ENCODE measurements at regions not wholly inside any gene's neighbourhood (a gene's known extent, or its start where the extent isn't known, plus 50 kb on each side); places are given as distances from the start of the nearest gene placed in this dataset.

DNA sequence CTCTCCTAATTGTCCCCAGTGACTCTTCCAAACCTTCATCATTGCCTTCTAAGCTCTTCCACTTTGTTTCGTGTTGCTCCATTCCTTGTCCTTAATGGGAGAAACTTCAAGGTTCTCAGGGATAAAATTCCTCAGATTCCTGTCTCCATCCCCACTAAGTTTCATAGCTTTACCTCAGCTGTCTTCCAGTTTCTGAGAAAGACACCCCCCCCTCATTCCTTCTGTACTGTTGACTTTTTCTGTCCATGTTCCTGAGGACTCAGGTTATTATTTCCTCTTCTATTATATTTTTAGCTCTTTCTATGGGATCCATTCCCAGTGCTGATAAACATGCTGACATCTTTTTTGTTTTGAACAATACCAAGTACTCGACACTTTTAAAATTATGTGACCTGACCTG is 215.3 kb upstream of the PTGFR start:
- Histone ChIP-seq H3K4me2 (ENCODE audit: low read length) (no peak overlapping the region), H3K27ac (ENCODE audit: low read depth, low read length) (no peak overlapping the region), H3K36me3 (ENCODE audit: control insufficient read depth, low read length) (no peaks in the 10 kb centered on the region), H3K9me2 (replicated peaks; ENCODE audit: control insufficient read depth, low read length) (no peaks in the 10 kb centered on the region), H3K4me1 (ENCODE audit: control insufficient read depth, low read length) (no peaks in the 10 kb centered on the region), H3K27me3 (ENCODE audit: control insufficient read depth, low read length) (no peaks in the 10 kb centered on the region), H3K79me2 (ENCODE audit: control insufficient read depth, low read length) (no peaks in the 10 kb centered on the region), H3K9me3 (ENCODE audit: control insufficient read depth, insufficient read depth, low read length) (no peaks in the 10 kb centered on the region), H3K4me3 (ENCODE audit: low read length) (no peak overlapping the region), H3F3A (ENCODE audit: control insufficient read depth, insufficient read depth) (no peaks in the 10 kb centered on the region), H4K20me1 (ENCODE audit: control insufficient read depth, insufficient read depth, low read depth, low read length) (no peaks in the 10 kb centered on the region)
- TF ChIP-seq, protein P1, sequence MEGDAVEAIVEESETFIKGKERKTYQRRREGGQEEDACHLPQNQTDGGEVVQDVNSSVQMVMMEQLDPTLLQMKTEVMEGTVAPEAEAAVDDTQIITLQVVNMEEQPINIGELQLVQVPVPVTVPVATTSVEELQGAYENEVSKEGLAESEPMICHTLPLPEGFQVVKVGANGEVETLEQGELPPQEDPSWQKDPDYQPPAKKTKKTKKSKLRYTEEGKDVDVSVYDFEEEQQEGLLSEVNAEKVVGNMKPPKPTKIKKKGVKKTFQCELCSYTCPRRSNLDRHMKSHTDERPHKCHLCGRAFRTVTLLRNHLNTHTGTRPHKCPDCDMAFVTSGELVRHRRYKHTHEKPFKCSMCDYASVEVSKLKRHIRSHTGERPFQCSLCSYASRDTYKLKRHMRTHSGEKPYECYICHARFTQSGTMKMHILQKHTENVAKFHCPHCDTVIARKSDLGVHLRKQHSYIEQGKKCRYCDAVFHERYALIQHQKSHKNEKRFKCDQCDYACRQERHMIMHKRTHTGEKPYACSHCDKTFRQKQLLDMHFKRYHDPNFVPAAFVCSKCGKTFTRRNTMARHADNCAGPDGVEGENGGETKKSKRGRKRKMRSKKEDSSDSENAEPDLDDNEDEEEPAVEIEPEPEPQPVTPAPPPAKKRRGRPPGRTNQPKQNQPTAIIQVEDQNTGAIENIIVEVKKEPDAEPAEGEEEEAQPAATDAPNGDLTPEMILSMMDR (IDR thresholded peaks at IDR 0.05; ENCODE audit: low read depth, low read length, poor library complexity, severe bottlenecking), result no peak
- no peak for TF ChIP-seq EZH2phosphoT487 (IDR thresholded peaks at IDR 0.05; ENCODE audit: borderline replicate concordance, low read length)

DNA sequence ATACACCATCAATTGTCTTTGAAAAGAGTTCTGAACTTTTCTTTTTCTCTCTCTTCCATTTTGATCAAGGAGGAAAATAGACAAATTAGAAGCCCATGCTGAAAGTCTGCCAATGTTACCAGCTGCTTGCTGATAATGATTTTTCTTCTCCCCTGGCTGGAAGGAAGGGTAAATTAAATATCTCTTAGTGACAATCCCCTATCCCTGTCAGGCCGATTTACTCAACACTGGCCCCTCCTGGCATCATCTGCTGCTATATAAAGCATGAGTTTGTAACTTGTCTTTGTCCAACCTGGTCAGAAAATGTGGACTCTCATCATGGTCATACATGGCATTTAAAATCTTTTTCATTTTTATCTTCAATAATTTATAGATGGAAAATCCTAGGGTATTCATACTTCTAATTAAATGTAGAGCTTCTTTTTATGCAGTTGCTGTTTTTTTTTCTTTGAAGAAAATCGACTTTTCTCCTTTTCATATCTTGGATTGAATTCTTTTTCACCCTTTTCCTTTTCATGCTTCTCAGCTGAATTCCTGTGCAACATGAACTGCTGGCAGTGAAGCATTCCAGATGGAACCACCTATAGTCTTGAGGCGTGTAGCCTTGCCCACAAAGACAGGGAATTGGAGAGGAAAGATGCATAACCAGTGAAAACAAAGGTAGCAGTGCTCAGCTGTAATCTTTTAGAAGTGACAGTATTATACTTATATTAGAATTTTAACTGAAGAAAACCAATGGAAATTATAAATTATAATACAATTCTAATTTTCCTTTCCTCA is 214.7 kb upstream of the PTGFR start:
- H3K79me2 ChIP-seq (ENCODE audit: control insufficient read depth, low read length), result no peaks in the 10 kb centered on the region
- H3K9me3 ChIP-seq (ENCODE audit: control insufficient read depth, insufficient read depth, low read length), result no peaks in the 10 kb centered on the region
- no peak overlapping the region for H3K4me2 ChIP-seq (ENCODE audit: low read length)
- TF ChIP-seq, protein P1 (IDR thresholded peaks at IDR 0.05; ENCODE audit: low read depth, low read length, poor library complexity, severe bottlenecking), result no peak
- TF ChIP-seq EZH2phosphoT487 (IDR thresholded peaks at IDR 0.05; ENCODE audit: borderline replicate concordance, low read length), result no peak
- H3F3A ChIP-seq (ENCODE audit: control insufficient read depth, insufficient read depth), result no peaks in the 10 kb centered on the region
- no peaks in the 10 kb centered on the region for H3K27me3 ChIP-seq (ENCODE audit: control insufficient read depth, low read length)
- no peaks in the 10 kb centered on the region for H3K9me2 ChIP-seq (replicated peaks; ENCODE audit: control insufficient read depth, low read length)
- no peak overlapping the region for H3K27ac ChIP-seq (ENCODE audit: low read depth, low read length)
- H3K36me3 ChIP-seq (ENCODE audit: control insufficient read depth, low read length), result no peaks in the 10 kb centered on the region
- H3K4me3 ChIP-seq (ENCODE audit: low read length), result no peak overlapping the region
- no peaks in the 10 kb centered on the region for H3K4me1 ChIP-seq (ENCODE audit: control insufficient read depth, low read length)
- H4K20me1 ChIP-seq (ENCODE audit: control insufficient read depth, insufficient read depth, low read depth, low read length), result no peaks in the 10 kb centered on the region

DNA sequence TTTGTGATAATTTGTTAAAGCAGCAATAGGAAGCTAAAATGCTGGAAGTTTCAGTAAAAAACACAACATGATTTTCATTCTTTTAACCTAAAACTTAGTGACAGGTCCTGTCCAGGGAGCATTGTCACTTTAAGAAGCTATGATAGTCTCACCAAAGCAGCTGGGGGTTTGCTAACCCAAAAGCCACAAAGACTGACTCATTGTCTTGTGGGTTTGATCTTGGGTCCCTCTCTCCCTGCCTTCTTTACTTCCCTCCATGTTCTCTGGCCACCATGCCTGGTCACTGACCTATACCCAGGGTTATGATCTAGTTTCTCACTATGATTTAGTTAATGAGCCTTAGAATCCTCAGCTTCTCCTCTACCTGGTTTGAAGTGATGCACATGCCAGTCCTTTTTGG is 213.5 kb upstream of the PTGFR start:
- no peak overlapping the region for H3K4me3 ChIP-seq (ENCODE audit: low read length)
- H3F3A ChIP-seq (ENCODE audit: control insufficient read depth, insufficient read depth), result no peaks in the 10 kb centered on the region
- TF ChIP-seq EZH2phosphoT487 (IDR thresholded peaks at IDR 0.05; ENCODE audit: borderline replicate concordance, low read length), result no peak
- TF ChIP-seq, protein P1 (IDR thresholded peaks at IDR 0.05; ENCODE audit: low read depth, low read length, poor library complexity, severe bottlenecking), result no peak
- H3K79me2 ChIP-seq (ENCODE audit: control insufficient read depth, low read length), result no peaks in the 10 kb centered on the region
- H3K36me3 ChIP-seq (ENCODE audit: control insufficient read depth, low read length), result no peaks in the 10 kb centered on the region
- no peaks in the 10 kb centered on the region for H3K9me3 ChIP-seq (ENCODE audit: control insufficient read depth, insufficient read depth, low read length)
- no peaks in the 10 kb centered on the region for H3K27me3 ChIP-seq (ENCODE audit: control insufficient read depth, low read length)
- H4K20me1 ChIP-seq (ENCODE audit: control insufficient read depth, insufficient read depth, low read depth, low read length), result no peaks in the 10 kb centered on the region
- H3K4me1 ChIP-seq (ENCODE audit: control insufficient read depth, low read length), result no peaks in the 10 kb centered on the region
- no peak overlapping the region for H3K27ac ChIP-seq (ENCODE audit: low read depth, low read length)
- H3K4me2 ChIP-seq (ENCODE audit: low read length), result no peak overlapping the region
- H3K9me2 ChIP-seq (replicated peaks; ENCODE audit: control insufficient read depth, low read length), result no peaks in the 10 kb centered on the region
